SK-N-MC (cell line): ENCODE measurements at regions not wholly inside any gene's neighbourhood (a gene's known extent, or its start where the extent isn't known, plus 50 kb on each side); places are given as distances from the start of the nearest gene placed in this dataset.

Source experiments
- EZH2 ChIP-seq: fragments of 200-600 bp; sonication (generic); IDR thresholded peaks from one replicate; pipeline ENCODE4 v1.6.1; 2017; ENCODE audit warnings: antibody characterized with exemption
- FOXP2 ChIP-seq: optimal IDR thresholded peaks from 2 replicates; pipeline ENCODE3; 2011; ENCODE audit warnings: mild to moderate bottlenecking, moderate library complexity; ENCODE audit not compliant: insufficient read depth; ENCODE audit errors: extremely low read length, control extremely low read depth
- POLR2AphosphoS5 ChIP-seq: IDR thresholded peaks from 2 replicates; pipeline ENCODE4 v1.6.1; 2012; ENCODE audit warnings: mild to moderate bottlenecking, low read depth, low read length, borderline replicate concordance

DNA sequence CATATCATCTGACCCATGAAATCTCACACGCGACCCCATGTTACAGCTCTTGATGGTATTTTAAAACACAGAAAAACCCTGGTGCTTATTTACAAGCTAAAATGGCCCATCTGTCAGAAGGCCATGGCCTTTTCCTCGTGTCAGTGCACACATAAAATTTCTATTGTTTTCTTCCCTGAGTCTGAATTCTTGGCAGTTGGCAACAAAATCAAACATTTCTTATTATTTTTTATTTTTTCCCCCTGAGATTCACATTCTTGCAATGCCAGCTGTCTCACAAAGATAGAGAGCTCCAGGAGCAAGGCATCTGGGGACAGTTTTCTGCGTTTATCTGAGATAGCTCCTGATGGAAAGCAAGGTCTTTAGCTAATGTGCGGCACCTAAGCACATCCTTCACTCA is 818.1 kb upstream of the TMEM132C start:
- TF ChIP-seq EZH2 (no peak), POLR2AphosphoS5 (no peak), FOXP2 (no peak)
